ENCODE measurements at regions not wholly inside any gene's neighbourhood (a gene's known extent, or its start where the extent isn't known, plus 50 kb on each side); places are given as distances from the start of the nearest gene placed in this dataset.

- no peak for TF ChIP-seq HMGXB4 (CRISPR knock-in tag; IDR thresholded peaks at IDR 0.05)
- TF ChIP-seq CTCF (IDR thresholded peaks at IDR 0.05) = no peak
- no peak for TF ChIP-seq MLX (CRISPR knock-in tag; IDR thresholded peaks at IDR 0.05)
- no peak for TF ChIP-seq PRRX2 (CRISPR knock-in tag; IDR thresholded peaks at IDR 0.05)
- TF ChIP-seq CREB1 (CRISPR knock-in tag; IDR thresholded peaks at IDR 0.05) = no peak
- TF ChIP-seq PRDM15 (CRISPR knock-in tag; IDR thresholded peaks at IDR 0.05) = no peak
- TF ChIP-seq SP1 (CRISPR knock-in tag; conservative IDR thresholded peaks at IDR 0.05) = no peak
- TF ChIP-seq TEAD4 (CRISPR knock-in tag; IDR thresholded peaks at IDR 0.05) = no peak
- TF ChIP-seq ZNF317 (CRISPR knock-in tag; IDR thresholded peaks at IDR 0.05; ENCODE audit: borderline replicate concordance, low read depth) = no peak
- TF ChIP-seq ZMAT4 (CRISPR knock-in tag; IDR thresholded peaks at IDR 0.05) = no peak
- TF ChIP-seq NR1H2 (CRISPR knock-in tag; IDR thresholded peaks at IDR 0.05) = no peak
- TF ChIP-seq MAX (CRISPR knock-in tag; IDR thresholded peaks at IDR 0.05) = no peak
These were observed 69.9 kb upstream of the TP63 start for GRCh38 chr3:189561256-189561655.

Measured in WTC11 (cell line).